ENCODE measurements at regions not wholly inside any gene's neighbourhood (a gene's known extent, or its start where the extent isn't known, plus 50 kb on each side); places are given as distances from the start of the nearest gene placed in this dataset.
"Not testable (repeated sequence)": the region's sequence is repeated elsewhere in the genome, so short reads cannot be mapped to it uniquely, and the experiment has no call there.

- no peaks in the 10 kb centered on the region for H3K9me3 Mint-ChIP-seq
- no peak overlapping the region for H3K4me3 Mint-ChIP-seq
- H3K4me1 Mint-ChIP-seq (ENCODE audit: low read depth) = peaks cover 5% of the 10 kb centered on the region
- no peaks in the 10 kb centered on the region for H3K36me3 Mint-ChIP-seq (ENCODE audit: low read depth)
- peaks cover 1% of the 10 kb centered on the region for H3K27me3 Mint-ChIP-seq
- intact Hi-C loops (cut with micrococcal nuclease) = no loop called here
- H3K27ac Mint-ChIP-seq = no peak overlapping the region
Measured at GRCh38 chr5:68134033-68134668, 81.4 kb upstream of the PIK3R1 start.

- intact Hi-C loops (cut with micrococcal nuclease) = no loop called here
- peaks cover 5% of the 10 kb centered on the region for H3K4me1 Mint-ChIP-seq (ENCODE audit: low read depth)
- H3K36me3 Mint-ChIP-seq (ENCODE audit: low read depth) = no peaks in the 10 kb centered on the region
- H3K27ac Mint-ChIP-seq = no peak overlapping the region
- H3K9me3 Mint-ChIP-seq = no peaks in the 10 kb centered on the region
- H3K4me3 Mint-ChIP-seq = no peak overlapping the region
- H3K27me3 Mint-ChIP-seq = no peaks in the 10 kb centered on the region
Measured at GRCh38 chr5:68130253-68130652, 85.3 kb upstream of the PIK3R1 start.

- no peak overlapping the region for H3K4me3 Mint-ChIP-seq
- no peaks in the 10 kb centered on the region for H3K9me3 Mint-ChIP-seq
- H3K27me3 Mint-ChIP-seq = no peaks in the 10 kb centered on the region
- H3K4me1 Mint-ChIP-seq (ENCODE audit: low read depth) = peaks cover 5% of the 10 kb centered on the region
- no peak overlapping the region for H3K27ac Mint-ChIP-seq
- H3K36me3 Mint-ChIP-seq (ENCODE audit: low read depth) = no peaks in the 10 kb centered on the region
- intact Hi-C loops (cut with micrococcal nuclease) = no loop called here
Measured at GRCh38 chr5:68129364-68129763, 86.2 kb upstream of the PIK3R1 start.

- no peak overlapping the region for H3K4me3 Mint-ChIP-seq
- no peaks in the 10 kb centered on the region for H3K4me1 Mint-ChIP-seq (ENCODE audit: low read depth)
- intact Hi-C loops (cut with micrococcal nuclease) = no loop called here
- no peaks in the 10 kb centered on the region for H3K36me3 Mint-ChIP-seq (ENCODE audit: low read depth)
- H3K27ac Mint-ChIP-seq = no peak overlapping the region
- no peaks in the 10 kb centered on the region for H3K9me3 Mint-ChIP-seq
- H3K27me3 Mint-ChIP-seq = no peaks in the 10 kb centered on the region
Measured at GRCh38 chr5:68126886-68127285, 88.7 kb upstream of the PIK3R1 start.

GRCh38 chr5:68122439-68123328 lies 92.9 kb upstream of the PIK3R1 start:
- no peak overlapping the region for H3K27ac Mint-ChIP-seq
- intact Hi-C loops (cut with micrococcal nuclease) = no loop called here
- H3K4me1 Mint-ChIP-seq (ENCODE audit: low read depth) = no peaks in the 10 kb centered on the region
- H3K36me3 Mint-ChIP-seq (ENCODE audit: low read depth) = no peaks in the 10 kb centered on the region
- no peak overlapping the region for H3K4me3 Mint-ChIP-seq
- H3K9me3 Mint-ChIP-seq = no peaks in the 10 kb centered on the region
- H3K27me3 Mint-ChIP-seq = peaks cover 2% of the 10 kb centered on the region

- intact Hi-C loops (cut with micrococcal nuclease) = no loop called here
Measured at GRCh38 chr5:68116868-68117411, 98.6 kb upstream of the PIK3R1 start.

GRCh38 chr5:68116408-68116807 lies 99.1 kb upstream of the PIK3R1 start:
- Mint-ChIP-seq H3K4me1 (ENCODE audit: low read depth) (peaks cover 10% of the 10 kb centered on the region), H3K4me3 (no peak overlapping the region), H3K27ac (no peak overlapping the region), H3K36me3 (ENCODE audit: low read depth) (no peaks in the 10 kb centered on the region), H3K27me3 (peaks cover 2% of the 10 kb centered on the region), H3K9me3 (no peaks in the 10 kb centered on the region)
- intact Hi-C loops (cut with micrococcal nuclease) = no loop called here

More at GRCh38 chr5:68116868-68117411, 98.6 kb upstream of the PIK3R1 start:
- Mint-ChIP-seq H3K9me3 (no peaks in the 10 kb centered on the region), H3K27me3 (peaks cover 2% of the 10 kb centered on the region), H3K4me3 (no peak overlapping the region), H3K36me3 (ENCODE audit: low read depth) (no peaks in the 10 kb centered on the region), H3K27ac (no peak overlapping the region), H3K4me1 (ENCODE audit: low read depth) (peaks cover 10% of the 10 kb centered on the region)

GRCh38 chr5:68115584-68115983 lies 100.0 kb upstream of the PIK3R1 start:
- Mint-ChIP-seq H3K27ac (no peak overlapping the region), H3K4me3 (no peak overlapping the region), H3K9me3 (no peaks in the 10 kb centered on the region), H3K36me3 (ENCODE audit: low read depth) (no peaks in the 10 kb centered on the region), H3K27me3 (peaks cover 2% of the 10 kb centered on the region), H3K4me1 (ENCODE audit: low read depth) (peaks cover 10% of the 10 kb centered on the region)
- intact Hi-C loops (cut with micrococcal nuclease) = no loop called here

- H3K4me3 Mint-ChIP-seq = no peak overlapping the region
- no peaks in the 10 kb centered on the region for H3K36me3 Mint-ChIP-seq (ENCODE audit: low read depth)
- peaks cover 2% of the 10 kb centered on the region for H3K27me3 Mint-ChIP-seq
- intact Hi-C loops (cut with micrococcal nuclease) = no loop called here
- no peak overlapping the region for H3K27ac Mint-ChIP-seq
- H3K9me3 Mint-ChIP-seq = no peaks in the 10 kb centered on the region
- peaks cover 10% of the 10 kb centered on the region for H3K4me1 Mint-ChIP-seq (ENCODE audit: low read depth)
Measured at GRCh38 chr5:68114378-68115040, 101.0 kb upstream of the PIK3R1 start.

GRCh38 chr5:68112658-68113057 lies 102.9 kb upstream of the PIK3R1 start:
- intact Hi-C loops (cut with micrococcal nuclease) = no loop called here

GRCh38 chr5:68110894-68111293 lies 104.7 kb upstream of the PIK3R1 start:
- H3K4me1 Mint-ChIP-seq (ENCODE audit: low read depth) = peaks cover 10% of the 10 kb centered on the region
- intact Hi-C loops (cut with micrococcal nuclease) = no loop called here
- H3K27me3 Mint-ChIP-seq = no peaks in the 10 kb centered on the region
- no peaks in the 10 kb centered on the region for H3K36me3 Mint-ChIP-seq (ENCODE audit: low read depth)
- H3K4me3 Mint-ChIP-seq = no peak overlapping the region
- no peak overlapping the region for H3K27ac Mint-ChIP-seq
- H3K9me3 Mint-ChIP-seq = no peaks in the 10 kb centered on the region

More at GRCh38 chr5:68112658-68113057, 102.9 kb upstream of the PIK3R1 start:
- H3K27ac Mint-ChIP-seq = no peak overlapping the region
- H3K27me3 Mint-ChIP-seq = no peaks in the 10 kb centered on the region
- H3K4me3 Mint-ChIP-seq = no peak overlapping the region
- no peaks in the 10 kb centered on the region for H3K9me3 Mint-ChIP-seq
- H3K4me1 Mint-ChIP-seq (ENCODE audit: low read depth) = peaks cover 10% of the 10 kb centered on the region
- no peaks in the 10 kb centered on the region for H3K36me3 Mint-ChIP-seq (ENCODE audit: low read depth)

- intact Hi-C loops (cut with micrococcal nuclease) = no loop called here
- Mint-ChIP-seq H3K27ac (no peak overlapping the region), H3K4me1 (ENCODE audit: low read depth) (peaks cover 10% of the 10 kb centered on the region), H3K27me3 (no peaks in the 10 kb centered on the region), H3K36me3 (ENCODE audit: low read depth) (no peaks in the 10 kb centered on the region), H3K9me3 (peaks cover 2% of the 10 kb centered on the region), H3K4me3 (no peak overlapping the region)
Measured at GRCh38 chr5:68110264-68110663, 105.3 kb upstream of the PIK3R1 start.

GRCh38 chr5:68104217-68104616 lies 111.3 kb upstream of the PIK3R1 start:
- H3K27me3 Mint-ChIP-seq; H3K27ac Mint-ChIP-seq; H3K4me3 Mint-ChIP-seq; H3K36me3 Mint-ChIP-seq (ENCODE audit: low read depth); H3K4me1 Mint-ChIP-seq (ENCODE audit: low read depth); intact Hi-C loops (cut with micrococcal nuclease): not testable (repeated sequence)
- peaks cover 25% of the 10 kb centered on the region for H3K9me3 Mint-ChIP-seq

GRCh38 chr5:68103297-68103696 lies 112.3 kb upstream of the PIK3R1 start:
- H3K36me3 Mint-ChIP-seq (ENCODE audit: low read depth); H3K27me3 Mint-ChIP-seq; intact Hi-C loops (cut with micrococcal nuclease); H3K4me3 Mint-ChIP-seq; H3K4me1 Mint-ChIP-seq (ENCODE audit: low read depth); H3K27ac Mint-ChIP-seq: not testable (repeated sequence)
- H3K9me3 Mint-ChIP-seq = peaks cover 25% of the 10 kb centered on the region
